ENCODE measurements at regions not wholly inside any gene's neighbourhood (a gene's known extent, or its start where the extent isn't known, plus 50 kb on each side); places are given as distances from the start of the nearest gene placed in this dataset.

DNA sequence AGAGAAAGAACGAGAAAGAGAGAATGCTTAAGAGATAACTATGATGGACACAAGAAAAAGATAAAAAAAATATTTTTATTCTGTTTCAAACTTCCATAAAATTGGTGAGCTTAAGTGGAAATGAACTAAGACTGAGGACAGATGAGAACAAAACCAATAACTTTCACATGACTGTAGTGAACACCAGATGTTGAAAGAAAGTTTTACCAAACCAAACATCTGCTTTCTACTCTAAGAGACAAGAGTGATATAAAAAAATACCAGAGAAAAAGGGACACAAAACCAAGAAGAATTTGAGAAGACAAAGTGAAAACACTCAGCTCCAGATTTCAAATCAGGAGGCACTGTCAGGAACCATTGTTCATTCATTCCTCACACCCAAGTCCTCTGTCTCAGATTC is 147.9 kb downstream of the IMPG2 start:
- Mint-ChIP-seq H3K27me3 (peaks cover 6% of the 10 kb centered on the region), H3K27ac (no peak overlapping the region), H3K9me3 (no peaks in the 10 kb centered on the region), H3K36me3 (no peaks in the 10 kb centered on the region), H3K4me1 (peaks cover 4% of the 10 kb centered on the region), H3K4me3 (no peak overlapping the region)
- no peak for DNase-seq

DNA sequence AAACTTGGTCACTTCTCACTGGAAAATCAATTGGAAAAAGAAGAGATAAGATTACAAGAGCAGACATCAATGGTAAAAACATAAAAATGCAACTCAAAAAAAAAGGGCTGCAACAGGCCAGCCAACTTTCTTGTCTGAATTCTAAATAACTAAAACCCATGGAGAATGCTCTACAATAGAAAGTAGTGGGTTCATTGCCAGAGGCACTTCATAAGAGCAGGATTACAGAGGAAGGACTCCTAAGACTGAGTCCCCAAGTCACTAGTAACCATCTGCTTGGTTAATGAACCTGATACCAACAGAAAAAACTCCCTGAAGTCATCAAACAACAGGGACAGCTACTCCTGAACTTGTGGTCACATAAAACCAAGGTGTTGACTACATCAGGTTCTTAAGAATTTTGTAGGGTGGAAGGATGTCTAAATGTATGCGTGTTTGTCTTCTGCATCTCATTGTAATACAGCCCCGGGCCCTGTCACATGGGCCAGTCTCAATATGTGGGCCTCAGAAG is 148.6 kb downstream of the IMPG2 start:
- DNase-seq, result peak; percentile 2
- Mint-ChIP-seq H3K4me3 (no peak overlapping the region), H3K27ac (no peak overlapping the region), H3K36me3 (no peaks in the 10 kb centered on the region), H3K4me1 (peaks cover 4% of the 10 kb centered on the region), H3K9me3 (no peaks in the 10 kb centered on the region), H3K27me3 (peaks cover 6% of the 10 kb centered on the region)

DNA sequence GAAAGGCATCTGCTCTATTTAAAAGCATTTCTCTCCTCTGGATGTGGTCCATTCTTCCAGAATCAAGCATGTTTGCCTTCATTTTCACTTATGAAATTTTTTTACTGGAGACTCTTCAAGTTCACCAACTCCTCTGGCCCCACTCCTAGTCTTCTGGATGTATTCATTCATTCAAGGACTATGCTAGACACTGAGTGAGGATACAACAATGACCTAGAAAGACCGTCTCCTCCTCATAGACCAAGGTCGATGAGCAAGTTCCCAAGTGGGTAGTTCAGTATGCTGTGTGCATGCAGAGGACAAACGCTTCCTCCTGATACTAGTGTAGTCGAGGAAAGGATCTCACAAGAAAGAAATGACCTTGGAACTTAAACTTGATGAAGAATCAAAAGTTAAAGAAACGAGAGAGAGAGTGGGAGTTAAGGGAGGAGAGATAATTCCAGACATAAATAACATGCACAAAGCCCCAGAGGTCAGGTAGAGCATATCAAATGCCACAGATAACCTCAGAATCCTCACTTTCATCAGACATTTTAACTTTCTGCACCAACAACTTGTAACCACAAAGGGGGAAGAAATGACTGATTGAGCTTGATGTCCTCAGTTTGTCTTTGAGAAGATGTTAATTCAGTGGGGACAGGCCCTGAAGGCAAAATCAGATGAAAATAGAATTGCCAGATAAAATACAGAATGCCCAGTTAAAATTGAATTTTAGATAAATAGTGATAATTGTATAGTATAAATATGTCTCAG is 149.4 kb downstream of the IMPG2 start:
- no peak overlapping the region for H3K27ac Mint-ChIP-seq
- no peak for DNase-seq
- H3K4me3 Mint-ChIP-seq, result no peak overlapping the region
- no peaks in the 10 kb centered on the region for H3K9me3 Mint-ChIP-seq
- H3K4me1 Mint-ChIP-seq, result peaks cover 4% of the 10 kb centered on the region
- H3K36me3 Mint-ChIP-seq, result no peaks in the 10 kb centered on the region
- peaks cover 6% of the 10 kb centered on the region for H3K27me3 Mint-ChIP-seq

DNA sequence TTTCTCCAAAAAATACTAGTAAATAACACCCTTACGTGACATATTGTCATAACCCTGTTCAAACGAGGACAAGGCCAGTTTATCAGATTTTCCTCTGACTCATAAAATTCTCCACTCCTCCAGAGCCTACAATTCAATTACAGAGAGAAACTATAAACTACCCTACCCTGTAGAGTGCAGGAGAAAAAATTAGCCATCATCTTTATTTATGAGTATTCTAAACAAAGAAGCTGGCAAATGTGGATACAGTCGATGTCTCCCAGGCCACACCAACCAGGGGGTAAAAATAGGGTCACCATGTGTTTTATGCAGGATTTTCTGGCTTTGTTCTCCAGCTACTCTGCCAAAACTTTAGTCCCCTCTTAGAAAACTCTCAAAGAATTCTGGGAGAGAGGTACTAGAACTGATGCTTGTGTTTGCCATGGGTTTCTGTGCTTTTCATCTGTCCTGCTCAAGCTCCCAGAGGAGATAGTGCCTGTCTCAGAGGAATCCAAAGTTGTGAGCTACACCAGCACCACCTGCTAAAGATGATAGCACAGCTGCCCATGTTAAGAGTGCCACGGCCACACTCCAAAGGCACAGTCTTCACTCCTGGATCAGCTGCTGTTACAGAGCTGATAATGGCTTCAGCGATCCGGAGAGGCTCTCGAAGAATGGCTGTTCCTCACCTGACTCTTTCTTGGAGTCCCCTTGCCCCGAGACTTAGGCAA is 150.2 kb downstream of the IMPG2 start:
- no peak overlapping the region for H3K27ac Mint-ChIP-seq
- no peaks in the 10 kb centered on the region for H3K36me3 Mint-ChIP-seq
- H3K27me3 Mint-ChIP-seq, result peaks cover 6% of the 10 kb centered on the region
- no peaks in the 10 kb centered on the region for H3K9me3 Mint-ChIP-seq
- DNase-seq, result no peak
- no peak overlapping the region for H3K4me3 Mint-ChIP-seq
- H3K4me1 Mint-ChIP-seq, result peaks cover 4% of the 10 kb centered on the region

DNA sequence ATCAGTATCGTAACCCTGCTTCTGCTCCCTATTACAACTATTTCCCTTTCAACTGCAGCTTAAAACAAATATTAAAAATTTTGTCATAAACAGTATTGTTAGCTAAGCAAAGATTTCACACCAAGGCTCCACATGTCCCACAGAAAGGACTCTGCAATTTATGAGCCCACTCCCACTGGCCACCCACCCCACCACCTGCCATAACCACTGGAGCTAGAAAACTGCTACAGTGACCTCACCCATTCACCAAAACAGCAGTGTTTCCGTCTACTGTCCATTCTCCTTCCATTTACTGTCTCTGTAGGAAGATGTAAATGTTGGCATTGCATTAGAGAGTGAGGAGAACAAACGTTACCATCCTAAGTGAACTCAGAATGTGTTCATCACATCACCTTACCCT is 150.9 kb downstream of the IMPG2 start:
- Mint-ChIP-seq H3K4me3 (no peak overlapping the region), H3K27ac (no peak overlapping the region), H3K36me3 (no peaks in the 10 kb centered on the region)

DNA sequence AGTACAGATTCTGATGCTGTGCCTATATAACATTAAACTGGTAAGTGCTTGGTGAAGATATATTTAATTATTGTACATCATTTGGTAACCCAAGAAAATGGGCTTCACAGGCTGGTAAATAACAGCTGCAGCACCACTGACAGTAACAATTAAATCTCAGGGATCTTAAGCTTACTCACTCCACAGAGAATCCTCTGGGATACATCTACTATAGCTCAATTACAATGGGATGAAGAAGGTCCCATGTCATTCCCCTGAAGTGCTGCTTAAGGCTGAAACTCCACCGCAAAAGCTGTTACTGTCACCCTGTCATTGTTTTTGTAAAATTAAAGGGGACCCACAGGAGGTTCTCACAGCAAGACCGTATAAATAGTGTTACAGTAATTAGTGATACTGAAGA is 153.0 kb downstream of the IMPG2 start:
- no peak overlapping the region for H3K27ac Mint-ChIP-seq
- no peak overlapping the region for H3K4me3 Mint-ChIP-seq
- peaks cover 13% of the 10 kb centered on the region for H3K27me3 Mint-ChIP-seq

More for the DNA sequence above, 150.9 kb downstream of the IMPG2 start:
- peaks cover 4% of the 10 kb centered on the region for H3K4me1 Mint-ChIP-seq
- H3K27me3 Mint-ChIP-seq, result peaks cover 6% of the 10 kb centered on the region
- no peaks in the 10 kb centered on the region for H3K9me3 Mint-ChIP-seq
- DNase-seq, result no peak

DNA sequence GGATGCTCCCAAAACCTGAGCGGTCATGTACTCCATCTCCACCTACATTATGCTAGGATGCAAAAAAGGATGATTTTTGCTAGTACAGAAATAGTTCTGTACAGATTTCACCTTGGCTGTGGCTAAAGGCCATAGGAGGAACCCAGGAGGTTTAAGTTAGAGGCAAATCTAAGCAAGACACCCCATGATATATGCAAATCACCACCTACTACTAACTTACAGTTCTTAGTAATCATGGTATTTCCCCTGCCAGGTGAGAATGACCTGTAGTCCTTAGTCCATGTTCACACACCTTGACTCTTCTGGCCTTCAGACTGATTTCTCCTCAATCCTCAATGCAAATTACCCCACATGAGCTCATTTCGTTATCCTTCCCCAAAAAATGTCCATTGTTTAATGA is 154.2 kb downstream of the IMPG2 start:
- H3K27ac Mint-ChIP-seq, result no peak overlapping the region
- H3K9me3 Mint-ChIP-seq, result no peaks in the 10 kb centered on the region
- H3K27me3 Mint-ChIP-seq, result peaks cover 11% of the 10 kb centered on the region
- DNase-seq, result no peak
- H3K4me1 Mint-ChIP-seq, result peaks cover 4% of the 10 kb centered on the region
- H3K4me3 Mint-ChIP-seq, result no peak overlapping the region
- H3K36me3 Mint-ChIP-seq, result no peaks in the 10 kb centered on the region

More for the DNA sequence above, 153.0 kb downstream of the IMPG2 start:
- Mint-ChIP-seq H3K9me3 (no peaks in the 10 kb centered on the region), H3K4me1 (peaks cover 4% of the 10 kb centered on the region), H3K36me3 (no peaks in the 10 kb centered on the region)
- DNase-seq, result no peak

DNA sequence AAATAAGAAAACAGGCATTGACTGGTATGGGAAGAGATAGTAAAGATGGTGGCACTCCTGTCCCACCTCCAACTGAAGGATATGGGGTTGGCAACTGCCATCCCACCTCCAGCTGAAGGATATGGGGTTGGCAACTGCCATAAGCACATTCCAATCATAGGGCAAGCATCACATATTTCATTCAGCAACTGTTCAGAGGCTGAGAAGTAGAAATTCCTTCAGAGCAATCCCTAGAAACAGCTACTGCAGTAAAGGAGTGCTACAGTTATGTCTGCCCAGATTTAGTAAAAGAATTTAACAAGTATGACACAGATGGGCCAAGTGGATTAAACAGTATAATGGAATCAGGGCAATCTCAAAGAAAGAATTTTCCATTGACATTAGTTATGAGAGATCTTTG is 156.8 kb downstream of the IMPG2 start:
- DNase-seq, result no peak
- no peaks in the 10 kb centered on the region for H3K36me3 Mint-ChIP-seq
- no peak overlapping the region for H3K27ac Mint-ChIP-seq
- no peak overlapping the region for H3K4me3 Mint-ChIP-seq
- H3K27me3 Mint-ChIP-seq, result peaks cover 14% of the 10 kb centered on the region
- no peaks in the 10 kb centered on the region for H3K9me3 Mint-ChIP-seq
- no peaks in the 10 kb centered on the region for H3K4me1 Mint-ChIP-seq

DNA sequence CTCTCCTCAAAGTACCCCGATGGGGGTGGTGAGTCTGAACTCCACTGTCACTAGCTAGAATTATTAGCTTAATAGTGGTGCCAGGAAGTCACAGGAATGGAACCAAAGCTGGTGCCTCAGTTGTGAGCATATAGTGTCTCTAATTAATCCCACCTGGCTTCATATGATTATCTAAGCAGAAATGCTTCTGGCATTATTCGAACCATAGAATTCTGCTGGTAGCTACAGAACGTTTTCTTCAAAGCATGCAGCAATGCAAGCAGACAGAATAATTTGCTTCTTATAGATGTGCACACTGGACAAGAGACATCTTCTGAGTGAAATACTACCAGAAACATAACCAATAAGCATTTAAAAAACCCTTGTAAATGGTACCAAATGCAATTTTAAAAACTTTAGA is 160.9 kb downstream of the IMPG2 start:
- no peaks in the 10 kb centered on the region for H3K4me1 Mint-ChIP-seq
- no peak overlapping the region for H3K27ac Mint-ChIP-seq
- H3K27me3 Mint-ChIP-seq, result peaks cover 27% of the 10 kb centered on the region
- DNase-seq, result no peak
- no peaks in the 10 kb centered on the region for H3K36me3 Mint-ChIP-seq
- no peak overlapping the region for H3K4me3 Mint-ChIP-seq
- H3K9me3 Mint-ChIP-seq, result no peaks in the 10 kb centered on the region

DNA sequence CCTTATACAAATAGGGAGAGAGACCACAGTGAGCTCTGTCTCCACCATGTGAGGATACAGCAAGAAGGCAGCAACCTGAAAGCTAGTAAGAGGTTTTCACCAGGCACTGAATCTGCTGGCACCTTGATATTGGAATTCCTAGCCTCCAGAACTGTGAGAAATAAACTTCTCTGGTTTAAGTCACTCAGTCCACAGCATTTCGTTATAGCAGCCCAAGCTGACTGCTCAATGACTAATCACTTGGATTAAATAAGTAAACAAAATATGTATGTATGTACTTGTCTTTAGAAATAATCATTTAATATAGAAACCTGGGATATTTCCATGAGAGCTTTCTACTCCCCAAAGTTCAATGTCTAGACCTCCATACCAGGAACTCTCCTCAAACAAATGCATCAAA is 162.0 kb downstream of the IMPG2 start:
- no peak overlapping the region for H3K27ac Mint-ChIP-seq

DNA sequence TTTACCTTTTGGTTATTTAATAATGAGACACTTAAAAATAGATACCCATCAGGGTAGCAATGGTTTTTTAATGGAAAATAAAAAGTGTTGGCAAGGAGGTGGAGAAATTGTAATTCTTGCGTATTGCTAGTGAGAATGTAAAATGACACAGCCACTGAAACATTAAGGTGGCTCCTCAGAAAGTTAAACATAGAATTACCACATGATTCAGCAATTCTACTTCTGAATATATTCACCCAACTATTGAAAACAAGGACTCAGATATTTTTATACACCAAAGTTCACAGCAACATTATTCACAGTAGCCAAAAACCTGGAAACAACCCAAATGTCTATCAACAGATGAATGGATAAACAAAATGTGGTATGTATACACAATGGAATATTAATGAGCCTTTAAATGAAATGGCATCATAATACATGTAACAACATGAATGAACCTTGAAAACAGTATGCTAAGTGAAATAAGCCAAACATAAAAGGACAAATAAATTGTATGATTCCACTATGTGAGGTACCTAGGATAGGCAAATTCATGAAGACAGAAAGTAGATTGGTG is 163.5 kb downstream of the IMPG2 start:
- Mint-ChIP-seq H3K4me3 (no peak overlapping the region), H3K4me1 (no peaks in the 10 kb centered on the region), H3K36me3 (no peaks in the 10 kb centered on the region), H3K9me3 (no peaks in the 10 kb centered on the region), H3K27ac (no peak overlapping the region), H3K27me3 (peaks cover 35% of the 10 kb centered on the region)
- DNase-seq, result no peak

More for the DNA sequence above, 162.0 kb downstream of the IMPG2 start:
- DNase-seq, result no peak
- H3K9me3 Mint-ChIP-seq, result no peaks in the 10 kb centered on the region
- H3K4me3 Mint-ChIP-seq, result no peak overlapping the region
- no peaks in the 10 kb centered on the region for H3K4me1 Mint-ChIP-seq
- peaks cover 28% of the 10 kb centered on the region for H3K27me3 Mint-ChIP-seq
- H3K36me3 Mint-ChIP-seq, result no peaks in the 10 kb centered on the region

DNA sequence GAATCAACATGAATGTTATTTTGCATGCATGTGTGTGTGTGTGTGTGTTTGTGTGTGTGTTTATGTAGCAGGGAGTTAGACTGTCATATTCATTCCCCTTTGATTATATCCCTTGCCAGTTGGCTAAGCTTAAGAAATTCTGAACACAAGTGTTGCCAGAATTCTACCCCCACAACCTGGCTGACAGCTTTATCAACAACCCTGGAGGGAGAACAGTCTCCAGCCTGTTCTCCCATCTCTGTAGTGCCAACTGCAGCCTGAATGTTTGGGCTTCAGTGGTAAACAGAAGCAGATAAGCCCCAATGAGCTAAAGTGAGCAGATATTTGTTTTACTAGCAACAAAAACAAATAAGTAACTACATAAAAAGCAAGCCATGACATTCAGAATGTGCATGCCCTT is 162.6 kb upstream of the ABI3BP start:
- no peaks in the 10 kb centered on the region for H3K9me3 Mint-ChIP-seq
- no peak overlapping the region for H3K27ac Mint-ChIP-seq
- no peaks in the 10 kb centered on the region for H3K4me1 Mint-ChIP-seq
- peaks cover 35% of the 10 kb centered on the region for H3K27me3 Mint-ChIP-seq
- H3K4me3 Mint-ChIP-seq, result no peak overlapping the region
- no peaks in the 10 kb centered on the region for H3K36me3 Mint-ChIP-seq
- no peak for DNase-seq

DNA sequence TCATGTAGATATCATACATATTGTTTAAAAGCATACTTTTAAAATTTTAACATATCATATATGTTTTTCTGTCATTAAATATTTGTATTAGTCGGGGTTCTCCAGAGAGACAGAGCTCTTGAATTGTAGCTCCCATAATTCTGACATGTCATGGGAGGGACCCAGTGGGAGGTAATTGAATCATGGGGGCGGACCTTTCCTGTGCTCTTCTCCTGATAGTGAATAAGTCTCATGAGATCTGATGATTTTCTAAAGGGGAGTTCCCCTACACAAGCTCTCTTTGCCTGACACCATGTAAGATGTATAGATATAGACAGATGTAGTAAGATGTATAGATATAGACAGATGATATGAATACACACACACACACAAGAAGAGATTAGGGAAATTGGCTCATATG is 161.2 kb upstream of the ABI3BP start:
- Mint-ChIP-seq H3K9me3 (no peaks in the 10 kb centered on the region), H3K27me3 (peaks cover 40% of the 10 kb centered on the region), H3K4me1 (no peaks in the 10 kb centered on the region), H3K36me3 (no peaks in the 10 kb centered on the region), H3K4me3 (no peak overlapping the region), H3K27ac (no peak overlapping the region)
- no peak for DNase-seq

DNA sequence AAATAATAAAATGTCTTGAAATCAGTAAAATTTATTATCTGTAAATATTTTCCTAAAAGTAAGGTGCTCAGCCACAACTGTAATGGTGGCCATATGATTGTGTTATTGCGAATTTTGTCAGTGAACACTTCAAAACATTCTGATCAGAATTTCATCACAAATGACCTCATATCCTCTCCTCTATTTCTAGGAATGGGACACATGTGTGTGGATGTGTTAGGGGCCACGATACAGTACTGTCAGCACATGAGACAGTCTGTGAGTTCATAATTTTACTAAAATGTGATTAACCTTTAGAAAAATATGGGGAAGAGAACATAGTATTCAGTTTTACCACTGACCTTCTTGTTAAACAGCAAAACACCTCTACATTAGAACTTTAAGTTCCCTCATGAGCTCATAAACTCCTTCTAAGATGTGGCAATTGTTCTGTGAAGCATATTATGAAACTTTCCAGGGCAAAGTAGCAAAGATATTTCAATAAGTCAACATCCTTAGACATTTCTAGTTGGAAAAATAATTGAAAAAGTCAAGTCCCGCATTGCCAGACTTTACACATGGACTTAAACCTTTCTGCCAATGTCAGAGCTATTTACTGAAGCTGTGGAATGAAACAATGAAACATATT is 158.2 kb upstream of the ABI3BP start:
- no peak for DNase-seq
- Mint-ChIP-seq H3K4me1 (no peaks in the 10 kb centered on the region), H3K36me3 (no peaks in the 10 kb centered on the region), H3K9me3 (no peaks in the 10 kb centered on the region), H3K27ac (no peak overlapping the region), H3K27me3 (peaks cover 44% of the 10 kb centered on the region), H3K4me3 (no peak overlapping the region)

DNA sequence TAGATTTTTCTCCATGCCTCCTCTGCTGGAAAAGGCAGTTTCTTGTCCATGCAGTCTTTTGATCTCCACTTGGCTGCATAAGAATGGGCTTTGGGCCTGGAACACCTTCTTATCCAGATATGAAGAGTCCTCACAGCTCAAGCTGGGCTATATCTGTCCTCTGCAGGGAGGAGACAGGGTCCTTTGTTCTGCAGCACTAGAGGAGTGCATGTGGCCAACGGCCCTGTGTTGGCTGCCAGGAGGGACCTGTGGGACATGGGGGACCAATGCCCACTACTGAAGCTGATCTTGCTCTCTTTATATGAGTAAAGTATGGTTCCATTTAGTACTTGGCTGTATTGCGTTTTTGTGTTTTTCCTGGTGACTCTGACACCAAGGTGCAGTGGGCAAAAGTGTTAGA is 157.3 kb upstream of the ABI3BP start:
- Mint-ChIP-seq H3K9me3 (no peaks in the 10 kb centered on the region), H3K36me3 (no peaks in the 10 kb centered on the region), H3K4me3 (no peak overlapping the region), H3K27ac (no peak overlapping the region), H3K4me1 (no peaks in the 10 kb centered on the region), H3K27me3 (peaks cover 41% of the 10 kb centered on the region)
- DNase-seq, result no peak
